Activated CD4-positive, alpha-beta T cell treated with anti-CD3 and anti-CD28 coated beads for 48 hours (primary cell): ENCODE measurements at regions not wholly inside any gene's neighbourhood (a gene's known extent, or its start where the extent isn't known, plus 50 kb on each side); places are given as distances from the start of the nearest gene placed in this dataset.
"Not testable (repeated sequence)": the region's sequence is repeated elsewhere in the genome, so short reads cannot be mapped to it uniquely, and the experiment has no call there.

ENCODE experiments used
- DNase-seq: peaks from one replicate; pipeline ENCODE4 v3.0.0-alpha.2; 2020

DNA sequence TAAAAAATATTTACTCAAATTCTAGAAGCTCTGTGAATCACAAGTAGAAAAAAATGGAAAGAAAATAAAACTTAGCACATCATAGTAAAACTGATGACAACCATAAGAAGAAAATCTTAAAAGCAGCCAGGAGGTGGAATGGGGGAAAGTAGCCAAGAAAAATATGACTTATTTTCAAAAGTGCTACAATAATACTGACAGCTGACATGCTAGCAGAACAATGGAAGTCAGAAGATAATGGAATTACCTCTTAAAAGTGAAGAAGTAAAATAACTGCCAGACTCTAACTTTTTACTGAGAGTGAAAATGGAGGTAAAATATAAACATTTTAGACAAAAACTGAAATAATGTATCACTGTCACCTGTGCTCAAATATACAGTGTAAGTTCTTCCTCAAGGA lies 532.2 kb upstream of the SGCD start:
- no peak for DNase-seq

DNA sequence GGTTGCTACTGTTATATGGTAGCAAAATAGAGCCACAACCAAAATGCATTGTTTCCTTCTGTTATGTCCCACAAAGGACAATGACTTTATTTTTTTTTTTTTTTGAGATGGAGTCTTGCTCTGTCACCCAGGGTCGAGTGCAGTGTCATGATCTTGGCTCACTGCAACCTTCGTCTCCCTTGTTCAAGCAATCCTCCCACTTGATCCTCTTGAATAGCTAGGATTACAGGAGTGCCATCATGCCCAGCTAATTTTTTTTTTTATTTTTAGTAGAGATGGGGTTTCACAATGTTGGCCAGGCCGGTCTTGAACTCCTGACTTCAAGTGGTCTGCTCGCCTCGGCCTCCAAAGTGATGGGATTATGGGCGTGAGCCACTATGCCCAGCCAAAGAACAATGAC lies 527.7 kb upstream of the SGCD start:
- no peak for DNase-seq

DNA sequence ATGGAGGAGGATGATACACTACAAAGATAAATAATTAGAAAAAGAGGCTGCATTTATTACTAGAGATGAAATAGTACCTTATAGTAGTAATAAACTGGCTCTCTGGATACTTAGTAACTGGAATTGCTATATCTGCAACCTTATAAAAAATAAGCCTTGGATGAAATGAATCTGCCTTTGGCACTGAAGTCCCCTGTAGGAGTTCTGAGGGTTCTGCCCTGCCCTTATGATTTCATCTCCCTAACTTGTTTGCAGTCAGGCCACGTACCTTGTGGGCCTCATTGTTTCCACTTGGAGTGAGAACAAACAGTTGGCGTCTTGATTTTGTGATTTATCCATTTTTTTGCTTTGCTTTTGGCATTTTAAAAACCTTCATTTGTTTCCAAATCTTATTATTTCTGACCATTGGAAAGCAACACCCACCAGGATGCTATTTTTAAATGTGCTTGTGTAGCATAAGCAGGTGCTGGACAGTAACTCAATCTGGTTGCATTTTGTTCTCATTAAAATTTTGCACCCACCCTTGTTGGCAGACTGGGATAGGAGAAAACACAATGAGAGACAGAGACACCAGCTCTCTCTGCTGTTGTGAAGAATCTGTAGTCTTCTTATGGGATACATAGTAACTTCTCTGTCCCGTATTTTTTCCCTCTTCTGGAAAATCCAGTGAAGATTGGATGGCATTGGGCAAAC lies 518.9 kb upstream of the SGCD start:
- no peak for DNase-seq

DNA sequence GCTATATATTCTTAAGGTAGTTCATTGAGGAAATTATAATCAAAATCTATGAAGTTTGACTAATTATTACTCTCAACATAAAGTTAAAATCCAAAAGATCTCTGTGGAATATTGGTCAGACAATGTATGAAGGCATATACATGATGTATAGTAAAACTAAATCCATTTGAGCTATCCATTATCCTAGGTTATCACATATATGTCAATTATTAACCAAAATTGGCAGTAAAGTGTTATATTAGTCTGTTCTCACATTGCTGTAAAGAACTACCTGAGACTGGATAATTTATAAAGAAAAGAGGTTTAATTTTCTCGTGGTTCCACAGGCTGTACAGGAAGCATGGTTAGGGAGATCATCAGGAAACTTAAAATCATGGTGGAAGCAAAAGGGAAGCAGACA lies 511.7 kb upstream of the SGCD start:
- DNase-seq, result no peak

DNA sequence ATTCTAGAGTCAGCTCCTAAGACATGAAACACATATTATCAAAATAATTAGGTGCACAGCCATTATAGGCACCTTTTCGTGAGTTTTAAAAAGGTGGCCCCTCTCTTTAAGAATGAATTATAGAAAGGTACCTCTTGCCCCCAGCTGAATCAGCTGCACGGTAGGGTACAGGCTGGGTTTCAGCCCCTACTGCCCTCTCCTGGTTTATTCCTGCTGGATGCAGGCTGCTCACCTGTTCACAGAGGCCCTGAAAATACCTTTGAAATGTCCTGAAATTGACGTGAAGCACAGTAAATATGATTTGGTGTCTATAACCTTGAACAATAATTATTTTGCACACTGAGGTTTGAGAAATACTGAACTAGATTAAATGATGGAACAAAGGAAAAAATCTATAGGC lies 504.8 kb upstream of the SGCD start:
- no peak for DNase-seq

DNA sequence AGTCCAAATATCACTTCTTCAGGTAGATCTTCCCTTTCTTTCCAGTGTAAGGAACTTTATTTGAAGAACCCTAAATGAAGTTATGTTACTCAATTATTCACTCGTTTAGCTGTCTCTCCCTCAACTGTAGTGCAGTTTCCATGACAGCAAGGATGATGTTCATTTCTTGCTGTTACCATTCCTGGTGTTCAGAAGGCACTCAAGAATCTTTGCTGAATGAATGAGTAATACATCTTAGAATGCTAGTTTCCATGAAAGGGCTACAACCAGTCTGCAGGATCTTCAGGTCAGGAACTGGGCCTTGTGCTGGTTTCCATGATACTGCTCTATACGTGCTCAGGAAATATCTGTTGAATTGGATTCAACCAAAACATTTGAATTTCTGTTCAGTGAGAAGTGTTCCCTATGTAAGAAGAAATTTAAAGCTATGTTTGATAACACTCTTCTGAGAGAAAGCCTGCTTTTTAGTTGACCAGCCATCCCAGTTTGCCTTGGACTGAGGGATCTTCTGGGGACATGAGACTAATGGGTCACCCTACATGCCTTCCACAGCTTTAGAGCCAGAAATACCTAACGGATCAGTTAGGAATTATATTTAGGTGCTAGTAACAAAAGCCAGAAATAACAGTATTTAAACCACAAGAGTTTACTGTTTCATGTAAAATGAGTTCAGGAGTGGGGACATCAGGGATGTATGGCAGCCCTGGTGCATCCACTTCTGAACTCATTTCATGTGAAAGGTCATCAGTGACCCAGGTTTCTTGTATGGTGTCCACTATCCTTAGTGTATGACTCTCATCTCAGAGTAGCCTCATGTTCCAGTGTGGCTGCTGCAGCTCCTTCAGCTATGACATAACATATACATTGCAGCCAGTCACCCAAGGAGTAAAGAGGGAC lies 500.1 kb upstream of the SGCD start:
- DNase-seq, result no peak

DNA sequence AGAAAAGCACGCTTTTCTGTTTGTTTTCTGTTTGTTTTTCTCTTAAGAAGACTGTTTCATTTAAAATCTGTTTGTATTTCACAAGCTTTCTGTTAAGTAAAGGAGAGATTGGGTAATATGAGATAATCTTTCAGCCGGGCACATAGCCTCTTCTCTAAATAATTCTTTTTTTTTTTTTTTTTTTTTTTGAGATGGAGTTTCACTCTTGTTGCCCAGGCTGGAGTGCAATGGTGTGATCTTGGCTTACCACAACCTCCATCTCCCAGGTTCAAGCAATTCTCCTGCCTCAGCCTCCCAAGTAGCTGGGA lies 499.5 kb upstream of the SGCD start:
- DNase-seq, result not testable (repeated sequence)

DNA sequence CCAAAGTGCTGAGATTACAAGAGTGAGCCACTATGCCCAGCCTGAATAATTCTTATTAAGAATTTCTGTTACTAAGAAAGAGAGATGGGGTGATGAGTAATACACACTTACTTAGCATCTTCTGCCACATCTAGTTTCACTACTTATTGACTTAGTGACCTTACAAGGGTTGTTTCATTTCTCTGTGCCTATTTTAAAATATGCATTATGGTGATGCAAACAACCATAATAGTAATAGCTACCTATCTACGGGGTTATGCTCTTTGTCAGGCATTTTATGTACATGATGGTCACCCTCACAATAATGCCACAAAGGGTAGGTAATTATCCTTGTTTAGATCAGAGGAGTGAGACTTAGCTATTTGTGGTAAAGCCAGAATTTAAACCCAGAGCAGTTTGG lies 499.0 kb upstream of the SGCD start:
- no peak for DNase-seq

DNA sequence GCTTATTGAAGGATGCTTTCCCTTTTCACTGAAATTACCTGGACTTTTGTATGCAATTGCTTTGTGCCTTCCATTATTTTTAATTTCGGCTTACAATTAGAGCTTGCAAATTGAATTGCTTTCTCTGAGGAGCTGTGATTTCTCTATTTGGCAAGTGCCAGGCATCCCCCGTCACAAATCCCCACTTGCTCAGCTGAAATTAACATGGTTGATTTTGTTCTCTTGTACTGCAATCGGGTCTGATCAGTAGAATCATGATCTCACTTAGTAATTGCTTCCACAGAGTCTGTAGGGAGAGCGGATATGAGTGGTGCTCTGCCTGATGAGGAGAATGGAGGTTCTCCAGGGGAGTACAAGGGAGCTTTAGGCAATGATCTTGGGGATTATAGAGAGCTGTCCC lies 495.5 kb upstream of the SGCD start:
- DNase-seq, result no peak

DNA sequence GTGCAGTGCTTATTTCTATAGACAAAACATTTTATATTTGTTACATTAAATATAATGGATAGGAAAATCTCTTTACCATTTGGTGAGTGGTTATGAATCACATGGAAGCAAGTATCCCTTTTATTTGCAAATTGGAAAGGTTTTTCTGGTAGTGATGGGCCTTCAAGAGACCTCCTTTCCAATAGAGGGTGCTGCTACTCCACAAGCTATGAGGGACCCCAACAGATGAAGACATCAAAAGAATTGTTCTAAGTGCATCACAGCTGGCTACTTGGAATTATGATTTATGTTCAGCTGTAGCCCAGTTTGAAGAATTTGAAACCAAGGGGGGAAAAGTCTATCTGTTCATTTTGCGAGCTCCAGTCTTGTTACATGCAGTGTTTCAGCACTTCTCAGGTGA lies 493.7 kb upstream of the SGCD start:
- no peak for DNase-seq

DNA sequence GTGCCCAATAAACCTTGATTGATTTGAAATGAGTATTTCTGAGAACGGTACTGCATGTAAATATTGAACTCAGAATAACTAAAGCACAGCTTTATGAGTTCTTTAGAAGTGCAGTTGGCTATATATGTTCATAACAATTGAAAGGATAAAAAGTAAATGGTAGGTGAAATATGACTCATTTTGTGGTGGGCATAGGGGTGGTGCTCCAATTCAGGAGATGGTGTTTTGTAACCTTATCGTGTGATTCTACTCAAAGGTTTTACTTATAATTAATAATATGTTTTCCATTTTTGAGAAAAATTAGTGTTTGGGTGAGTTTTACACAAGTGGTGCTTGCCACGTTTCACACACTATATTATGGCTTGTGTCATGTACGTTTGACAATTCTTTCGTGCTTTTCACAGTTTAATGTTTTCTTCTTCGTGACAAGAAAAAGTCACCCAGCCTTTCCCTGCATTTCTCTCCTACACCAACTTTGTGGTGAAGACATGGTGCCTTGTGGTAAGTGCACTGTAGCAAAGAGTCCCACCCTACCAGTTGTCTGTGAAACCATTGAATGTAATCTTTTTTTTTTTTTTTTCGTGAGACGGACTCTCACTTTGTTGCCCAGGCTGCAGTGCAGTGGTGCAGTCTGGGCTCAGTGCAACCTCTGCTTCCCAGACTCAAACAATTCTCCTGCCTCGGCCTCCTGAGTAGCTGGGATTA lies 492.5 kb upstream of the SGCD start:
- DNase-seq, result no peak

DNA sequence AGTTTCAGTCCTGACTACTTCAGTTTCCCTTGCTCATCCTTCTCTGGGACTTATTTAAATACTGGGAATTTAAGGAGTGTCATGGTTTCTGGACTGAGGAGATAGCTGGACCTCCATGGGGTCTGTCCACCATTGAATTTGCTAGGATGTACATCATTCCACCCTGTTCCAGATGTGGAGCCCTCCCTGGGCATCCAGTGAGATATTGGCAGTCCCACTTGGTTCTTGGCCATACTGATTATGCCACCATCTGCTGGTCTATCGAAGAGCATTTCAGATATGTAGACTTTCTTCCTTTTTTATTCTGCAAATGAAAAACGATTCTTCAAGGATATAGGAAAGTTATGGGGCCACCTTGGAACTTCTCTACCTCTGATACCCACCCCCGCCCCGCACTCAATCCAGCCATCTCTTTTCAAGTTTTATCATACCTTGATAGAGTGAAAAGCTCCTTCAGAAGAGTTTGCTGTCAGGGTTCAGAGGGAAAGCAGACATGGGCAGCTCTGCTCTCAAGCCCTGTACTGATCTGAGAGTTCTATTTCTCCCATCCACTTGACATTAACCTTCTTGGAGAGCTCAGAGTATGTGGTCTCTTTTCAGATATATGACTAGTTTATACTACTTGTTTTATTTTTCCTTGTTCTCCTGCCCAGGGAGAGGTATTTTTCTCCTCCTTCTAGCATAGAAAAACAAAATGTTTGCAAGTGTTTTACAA lies 490.7 kb upstream of the SGCD start:
- no peak for DNase-seq

DNA sequence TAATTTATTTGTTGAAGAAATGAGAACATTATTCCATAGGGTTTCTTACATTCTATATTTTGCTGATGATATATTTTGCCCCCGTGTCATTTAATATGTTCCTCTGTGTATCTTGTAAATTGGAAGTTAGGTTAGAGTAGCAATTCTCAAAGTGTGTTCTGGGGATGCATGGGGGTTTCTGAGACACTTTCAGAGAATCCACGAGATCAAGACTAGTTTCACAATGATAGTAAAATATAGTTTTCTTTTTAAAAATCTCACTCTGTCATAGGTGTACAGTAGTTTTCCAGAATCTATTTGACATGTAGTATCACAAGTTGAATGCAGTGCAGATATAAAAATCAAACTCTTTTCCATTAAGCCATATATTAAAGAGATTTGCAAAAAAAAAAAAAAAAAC lies 488.6 kb upstream of the SGCD start:
- DNase-seq, result no peak

DNA sequence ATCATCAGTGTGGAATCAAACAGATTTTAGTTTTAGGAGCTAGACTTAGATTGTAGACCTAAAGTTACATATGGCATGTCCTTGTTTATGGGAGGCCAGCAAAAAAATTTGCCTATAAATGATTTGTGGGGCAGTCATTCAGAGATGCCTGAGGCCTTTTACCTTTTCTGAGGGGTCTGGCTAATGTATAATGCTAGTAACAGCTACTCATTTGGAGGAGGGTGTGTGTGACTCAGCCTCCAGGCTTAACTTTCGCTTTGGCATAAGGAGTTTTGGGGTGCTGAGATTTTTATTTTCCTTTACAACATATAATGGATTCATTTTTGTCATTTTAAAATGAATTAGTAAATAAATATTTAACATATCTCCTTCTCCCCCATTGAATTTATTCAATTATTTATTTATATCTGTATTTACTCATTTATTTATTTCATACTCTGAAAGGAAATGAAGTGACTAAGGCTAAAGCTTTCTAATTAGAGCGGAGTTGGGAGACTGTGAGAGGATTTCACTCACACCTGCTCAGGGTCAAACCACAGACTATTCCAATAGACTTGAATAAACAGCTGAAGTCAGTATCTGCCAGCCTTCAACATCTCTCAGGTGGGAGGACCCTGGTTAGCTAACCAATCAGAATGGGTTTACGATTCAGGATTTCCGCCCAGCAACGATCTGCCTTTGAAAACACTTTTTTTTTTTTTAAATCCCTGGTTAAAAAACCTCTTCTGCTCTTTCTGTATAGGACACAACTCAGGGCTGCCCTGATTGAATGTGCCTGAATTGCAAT lies 487.5 kb upstream of the SGCD start:
- no peak for DNase-seq

DNA sequence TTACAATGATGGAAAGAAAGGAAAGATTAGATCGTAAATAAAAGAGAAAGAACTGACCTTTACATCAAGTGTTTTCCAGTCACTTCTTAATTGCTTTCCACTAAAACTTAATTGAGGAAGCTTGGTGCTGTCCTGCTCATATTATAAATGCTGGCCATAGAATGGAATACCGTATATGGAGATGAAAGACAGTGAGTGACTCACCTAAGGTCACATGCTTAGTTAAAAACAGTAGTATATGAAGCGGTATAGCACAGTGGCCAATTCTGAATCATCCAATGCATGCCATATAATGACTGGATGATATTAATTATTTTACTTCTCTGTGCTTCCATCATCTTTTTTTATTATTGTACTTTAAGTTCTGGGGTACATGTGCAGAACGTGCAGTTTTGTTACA lies 482.4 kb upstream of the SGCD start:
- DNase-seq, result no peak

DNA sequence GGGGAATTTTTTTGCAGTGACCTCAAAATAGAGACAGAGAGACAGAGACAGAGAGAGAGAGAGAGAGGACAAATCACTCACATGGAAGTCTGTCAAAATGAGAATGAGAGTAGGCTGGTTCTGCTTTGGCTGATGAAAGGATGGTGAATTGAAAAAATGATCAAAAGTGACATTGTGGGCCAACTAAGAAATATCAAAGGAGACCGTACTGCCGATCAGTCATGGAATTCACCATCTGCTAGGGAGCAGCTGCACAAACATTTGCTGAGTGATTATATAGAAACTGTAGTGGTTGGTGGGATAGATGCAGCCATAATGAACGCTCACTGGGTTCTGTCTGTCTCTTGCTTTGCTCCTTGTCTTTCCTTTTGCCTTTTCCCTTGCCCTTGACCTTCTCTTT lies 476.6 kb upstream of the SGCD start:
- no peak for DNase-seq

DNA sequence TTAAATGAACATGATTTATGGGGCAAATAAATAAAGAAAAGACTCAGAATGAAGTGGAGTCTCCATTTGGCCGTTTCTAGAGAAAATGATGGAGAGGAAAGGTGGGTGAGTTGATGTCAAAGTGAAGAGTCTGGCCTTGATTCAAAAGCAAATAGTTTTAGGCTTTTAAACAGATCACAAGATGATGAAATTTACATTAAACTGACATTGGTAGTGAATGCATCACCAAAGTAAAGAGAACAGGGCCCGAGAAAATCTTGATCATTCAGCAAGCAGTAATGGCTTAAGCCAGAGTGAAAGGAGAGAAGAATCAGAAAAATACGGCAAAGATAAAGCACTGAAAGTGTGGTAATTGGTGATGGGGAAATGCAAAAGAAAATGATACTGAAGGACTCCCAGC lies 460.0 kb upstream of the SGCD start:
- no peak for DNase-seq

DNA sequence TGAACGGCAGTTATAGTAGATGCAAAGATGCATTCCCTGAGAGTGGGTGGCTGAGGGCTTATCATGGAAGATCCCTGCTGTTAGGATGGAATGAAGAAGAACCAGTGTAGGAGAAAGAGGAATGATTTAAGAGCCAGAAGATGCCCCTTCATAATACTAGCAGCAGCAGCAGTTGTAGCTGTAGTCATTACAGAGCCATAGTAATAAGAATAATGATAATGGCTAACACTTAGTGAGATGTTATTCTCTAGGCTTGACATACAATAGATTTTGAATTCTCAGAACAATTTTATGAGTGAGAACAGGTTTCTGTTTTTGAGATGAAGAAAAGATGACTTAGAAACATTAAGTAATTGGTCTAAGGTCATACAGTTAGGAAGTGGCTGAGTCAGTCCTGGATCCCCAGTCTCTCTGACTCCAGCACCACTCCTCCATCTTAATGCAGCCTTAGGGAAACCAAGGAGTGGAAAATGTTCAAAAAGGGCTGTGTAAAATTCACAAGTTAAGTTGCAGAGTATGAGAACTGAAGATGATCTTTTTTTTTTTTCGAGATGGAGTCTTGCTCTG lies 459.4 kb upstream of the SGCD start:
- no peak for DNase-seq

DNA sequence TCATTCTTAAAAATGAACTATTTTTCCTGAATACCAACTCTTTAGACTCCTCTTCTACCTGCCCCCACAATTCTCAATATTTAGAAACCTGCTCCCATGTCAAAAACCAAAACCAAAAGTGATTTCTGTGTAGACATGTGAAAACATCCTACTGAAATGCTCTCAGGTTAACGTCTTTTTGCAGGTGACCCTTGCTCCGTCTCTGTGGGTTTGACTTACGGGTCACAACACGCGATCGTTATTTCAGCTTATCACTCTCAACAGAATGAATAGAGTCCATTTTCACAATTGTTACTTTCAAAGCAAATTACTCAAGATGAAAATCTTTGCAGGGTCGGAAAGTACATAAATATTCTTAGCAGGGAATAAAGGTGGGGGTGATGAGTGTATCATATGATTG lies 456.3 kb upstream of the SGCD start:
- no peak for DNase-seq

DNA sequence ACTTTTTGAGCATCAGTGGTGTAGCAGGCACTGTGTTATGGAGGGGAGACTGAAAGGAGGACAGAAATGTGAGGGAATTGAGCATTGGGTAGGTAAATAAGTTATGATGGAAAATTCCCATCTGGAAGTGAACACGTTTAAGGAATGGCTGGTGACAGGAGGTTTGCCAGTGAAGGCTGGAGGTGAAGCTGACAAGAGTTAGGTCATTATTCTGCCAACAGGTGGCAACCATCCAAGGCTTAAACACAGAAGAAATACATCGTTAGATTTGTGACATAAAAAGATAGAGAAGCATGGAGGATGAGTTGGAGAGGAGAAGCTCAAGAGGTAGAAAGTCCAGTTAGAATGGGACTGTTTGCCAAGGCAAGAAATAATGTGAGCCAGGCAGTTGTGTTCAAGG lies 455.3 kb upstream of the SGCD start:
- DNase-seq, result no peak

DNA sequence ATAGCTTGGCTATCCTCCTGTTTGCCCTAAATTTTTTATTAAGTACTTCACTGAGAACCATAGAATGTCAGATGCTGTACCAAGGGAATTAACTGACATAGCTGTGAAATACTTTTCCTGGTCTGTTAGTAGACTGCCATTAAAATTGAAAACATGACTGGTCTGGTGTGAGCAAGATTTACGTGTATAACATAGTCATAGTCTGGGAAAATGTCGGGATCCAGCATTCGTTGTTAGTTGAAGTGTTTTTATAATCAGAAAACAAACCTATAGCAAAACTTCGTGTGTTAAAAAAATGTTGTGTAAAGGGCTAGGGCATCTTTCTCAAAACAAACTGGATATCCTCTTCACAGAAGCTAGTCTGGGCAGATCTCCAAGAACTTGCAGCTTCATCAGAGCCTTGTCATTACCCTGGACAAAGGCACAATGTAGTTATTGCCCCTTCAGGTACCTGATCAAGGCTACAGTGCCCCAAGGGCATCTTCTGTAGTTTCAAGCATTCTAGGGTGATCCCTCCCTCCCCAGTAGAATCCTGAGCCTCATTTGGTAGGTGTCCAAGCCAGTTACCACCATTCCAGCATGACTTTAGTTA lies 454.2 kb upstream of the SGCD start:
- DNase-seq, result no peak

DNA sequence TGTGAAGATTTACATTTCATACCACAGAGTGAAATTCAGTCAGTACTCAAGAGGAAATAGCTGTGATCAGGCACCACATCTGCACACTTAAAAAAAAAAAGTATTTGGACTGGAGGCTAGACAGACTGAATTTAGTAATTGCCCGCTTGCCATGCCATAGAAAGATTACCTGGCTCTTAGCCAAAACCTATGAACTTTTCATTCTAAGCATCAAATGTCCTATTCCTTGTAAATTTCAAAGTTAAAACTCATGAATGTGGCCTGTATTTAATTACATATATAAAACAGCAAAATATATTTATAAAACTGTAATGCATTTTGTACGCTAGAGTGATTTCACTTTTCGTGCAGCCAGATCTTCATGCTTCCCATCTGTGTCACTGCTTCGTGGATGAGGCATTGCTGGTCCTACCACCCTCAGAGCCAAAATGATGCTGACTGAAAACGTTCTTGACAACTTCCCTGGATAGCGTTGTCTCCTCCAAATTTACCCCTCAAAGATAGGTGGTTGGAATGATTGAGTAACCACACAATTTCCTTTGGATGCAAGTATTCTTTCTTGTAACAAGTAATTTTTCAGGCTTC lies 447.9 kb upstream of the SGCD start:
- no peak for DNase-seq
